ENCODE measurements at regions not wholly inside any gene's neighbourhood (a gene's known extent, or its start where the extent isn't known, plus 50 kb on each side); places are given as distances from the start of the nearest gene placed in this dataset.

GRCh38 chr2:153156743-153157142, 321.8 kb downstream of the RPRM start:
- Mint-ChIP-seq H3K4me1 (no peaks in the 10 kb centered on the region), H3K4me3 (no peak overlapping the region), H3K27ac (no peak overlapping the region), H3K27me3 (peaks cover 0 to 5% of the 10 kb centered on the region in 2 donors), H3K9me3 (peaks cover 0 to 17% (median 0%) of the 10 kb centered on the region in 8 donors), H3K36me3 (no peaks in the 10 kb centered on the region)
- H3K9me3 ChIP-seq (ENCODE audit: control insufficient read depth in 1 of 2, low read length in 2 of 2) = no peaks in the 10 kb centered on the region
- H3K4me3 ChIP-seq (ENCODE audit: low read length in 2 of 2) = no peak overlapping the region
- H3K4me1 ChIP-seq (ENCODE audit: insufficient read depth, low read length) = no peaks in the 10 kb centered on the region
- H3K27ac ChIP-seq (ENCODE audit: low read depth, low read length) = no peak overlapping the region
- intact Hi-C loops (cut with micrococcal nuclease) = no loop called here
- POLR2A ChIA-PET (ENCODE audit: partially characterized antibody) = no interaction called here
- CTCF ChIA-PET (ENCODE audit: partially characterized antibody) = no interaction called here
- no peak for DNase-seq
- H3K36me3 ChIP-seq (ENCODE audit: insufficient read depth, low read length) = no peaks in the 10 kb centered on the region
- no peaks in the 10 kb centered on the region for H3K27me3 ChIP-seq (ENCODE audit: insufficient read depth, low read length)

- intact Hi-C loops (cut with micrococcal nuclease) = no loop called here
- Mint-ChIP-seq H3K27ac (no peak overlapping the region), H3K36me3 (no peaks in the 10 kb centered on the region), H3K27me3 (peaks cover 0 to 9% of the 10 kb centered on the region in 2 donors), H3K4me3 (no peak overlapping the region), H3K9me3 (peaks cover 0 to 17% (median 0%) of the 10 kb centered on the region in 8 donors), H3K4me1 (no peaks in the 10 kb centered on the region)
- no peaks in the 10 kb centered on the region for H3K27me3 ChIP-seq (ENCODE audit: insufficient read depth, low read length)
- H3K9me3 ChIP-seq (ENCODE audit: control insufficient read depth in 1 of 2, low read length in 2 of 2) = no peaks in the 10 kb centered on the region
- H3K36me3 ChIP-seq (ENCODE audit: insufficient read depth, low read length) = no peaks in the 10 kb centered on the region
- no peak overlapping the region for H3K27ac ChIP-seq (ENCODE audit: low read depth, low read length)
- no peak overlapping the region for H3K4me3 ChIP-seq (ENCODE audit: low read length in 2 of 2)
- POLR2A ChIA-PET (ENCODE audit: partially characterized antibody) = no interaction called here
- CTCF ChIA-PET (ENCODE audit: partially characterized antibody) = no interaction called here
- no peak for DNase-seq
- H3K4me1 ChIP-seq (ENCODE audit: insufficient read depth, low read length) = no peaks in the 10 kb centered on the region
Measured at GRCh38 chr2:153152036-153152435, 326.5 kb downstream of the RPRM start.

GRCh38 chr2:153145470-153145978, 333.0 kb downstream of the RPRM start:
- Histone ChIP-seq H3K4me1 (ENCODE audit: insufficient read depth, low read length) (no peaks in the 10 kb centered on the region), H3K27me3 (ENCODE audit: insufficient read depth, low read length) (no peaks in the 10 kb centered on the region), H3K9me3 (ENCODE audit: control insufficient read depth in 1 of 2, low read length in 2 of 2) (no peaks in the 10 kb centered on the region), H3K36me3 (ENCODE audit: insufficient read depth, low read length) (no peaks in the 10 kb centered on the region), H3K27ac (ENCODE audit: low read depth, low read length) (no peak overlapping the region), H3K4me3 (ENCODE audit: low read length in 2 of 2) (no peak overlapping the region)
- peaks cover 0 to 5% of the 10 kb centered on the region in 2 donors for H3K27me3 Mint-ChIP-seq
- no peaks in the 10 kb centered on the region for H3K36me3 Mint-ChIP-seq
- no peak overlapping the region for H3K27ac Mint-ChIP-seq
- CTCF ChIA-PET (ENCODE audit: partially characterized antibody) = no interaction called here
- no peak overlapping the region for H3K4me3 Mint-ChIP-seq
- POLR2A ChIA-PET (ENCODE audit: partially characterized antibody) = no interaction called here
- H3K4me1 Mint-ChIP-seq = no peaks in the 10 kb centered on the region
- intact Hi-C loops (cut with micrococcal nuclease) = no loop called here
- peaks cover 0 to 2% (median 0%) of the 10 kb centered on the region in 8 donors for H3K9me3 Mint-ChIP-seq
- DNase-seq = no peak

- Mint-ChIP-seq H3K27ac (no peak overlapping the region), H3K4me1 (no peaks in the 10 kb centered on the region), H3K36me3 (no peaks in the 10 kb centered on the region), H3K27me3 (peaks cover 4 to 5% of the 10 kb centered on the region in 2 donors), H3K4me3 (no peak overlapping the region), H3K9me3 (peaks cover 0 to 5% (median 0%) of the 10 kb centered on the region in 8 donors)
- ChIA-PET CTCF (ENCODE audit: partially characterized antibody) (no interaction called here), POLR2A (ENCODE audit: partially characterized antibody) (no interaction called here)
- Histone ChIP-seq H3K36me3 (ENCODE audit: insufficient read depth, low read length) (no peaks in the 10 kb centered on the region), H3K4me1 (ENCODE audit: insufficient read depth, low read length) (no peaks in the 10 kb centered on the region), H3K27me3 (ENCODE audit: insufficient read depth, low read length) (no peaks in the 10 kb centered on the region), H3K27ac (ENCODE audit: low read depth, low read length) (no peak overlapping the region), H3K9me3 (ENCODE audit: control insufficient read depth in 1 of 2, low read length in 2 of 2) (no peaks in the 10 kb centered on the region), H3K4me3 (ENCODE audit: low read length in 2 of 2) (no peak overlapping the region)
- no peak for DNase-seq
- intact Hi-C loops (cut with micrococcal nuclease) = no loop called here
Measured at GRCh38 chr2:153143540-153143939, 335.0 kb downstream of the RPRM start.

GRCh38 chr2:153140498-153140897, 338.1 kb downstream of the RPRM start:
- ChIA-PET POLR2A (ENCODE audit: partially characterized antibody) (no interaction called here), CTCF (ENCODE audit: partially characterized antibody) (no interaction called here)
- H3K9me3 Mint-ChIP-seq = peaks cover 0 to 5% (median 0%) of the 10 kb centered on the region in 8 donors
- no peak overlapping the region for H3K27ac ChIP-seq (ENCODE audit: low read depth, low read length)
- H3K27me3 ChIP-seq (ENCODE audit: insufficient read depth, low read length) = no peaks in the 10 kb centered on the region
- no peak overlapping the region for H3K4me3 ChIP-seq (ENCODE audit: low read length in 2 of 2)
- peaks cover 0 to 4% of the 10 kb centered on the region in 2 donors for H3K27me3 Mint-ChIP-seq
- H3K4me1 Mint-ChIP-seq = no peaks in the 10 kb centered on the region
- intact Hi-C loops (cut with micrococcal nuclease) = no loop called here
- no peaks in the 10 kb centered on the region for H3K4me1 ChIP-seq (ENCODE audit: insufficient read depth, low read length)
- DNase-seq = no peak
- no peaks in the 10 kb centered on the region for H3K36me3 ChIP-seq (ENCODE audit: insufficient read depth, low read length)
- no peak overlapping the region for H3K4me3 Mint-ChIP-seq
- H3K27ac Mint-ChIP-seq = no peak overlapping the region
- no peaks in the 10 kb centered on the region for H3K36me3 Mint-ChIP-seq
- no peaks in the 10 kb centered on the region for H3K9me3 ChIP-seq (ENCODE audit: control insufficient read depth in 1 of 2, low read length in 2 of 2)

- no peak for DNase-seq
- no peak overlapping the region for H3K27ac ChIP-seq (ENCODE audit: low read depth, low read length)
- H3K4me1 Mint-ChIP-seq = no peaks in the 10 kb centered on the region
- CTCF ChIA-PET (ENCODE audit: partially characterized antibody) = interaction anchor here (1.2 kb wide), 1 partner anchor 8 kb away, joined by 4 read pairs; no protein-coding TSS in a partner anchor
- POLR2A ChIA-PET (ENCODE audit: partially characterized antibody) = no interaction called here
- intact Hi-C loops (cut with micrococcal nuclease) = no loop called here
- peaks cover 0 to 4% of the 10 kb centered on the region in 2 donors for H3K27me3 Mint-ChIP-seq
- no peaks in the 10 kb centered on the region for H3K36me3 ChIP-seq (ENCODE audit: insufficient read depth, low read length)
- no peaks in the 10 kb centered on the region for H3K27me3 ChIP-seq (ENCODE audit: insufficient read depth, low read length)
- H3K4me3 Mint-ChIP-seq = no peak overlapping the region
- H3K4me3 ChIP-seq (ENCODE audit: low read length in 2 of 2) = no peak overlapping the region
- no peaks in the 10 kb centered on the region for H3K4me1 ChIP-seq (ENCODE audit: insufficient read depth, low read length)
- no peaks in the 10 kb centered on the region for H3K9me3 ChIP-seq (ENCODE audit: control insufficient read depth in 1 of 2, low read length in 2 of 2)
- peaks cover 0 to 6% (median 0%) of the 10 kb centered on the region in 8 donors for H3K9me3 Mint-ChIP-seq
- no peak overlapping the region for H3K27ac Mint-ChIP-seq
- no peaks in the 10 kb centered on the region for H3K36me3 Mint-ChIP-seq
Measured at GRCh38 chr2:153138651-153139375, 339.7 kb downstream of the RPRM start.

- POLR2A ChIA-PET (ENCODE audit: partially characterized antibody) = no interaction called here
- no peak overlapping the region for H3K4me3 ChIP-seq (ENCODE audit: low read length in 2 of 2)
- no peaks in the 10 kb centered on the region for H3K9me3 ChIP-seq (ENCODE audit: control insufficient read depth in 1 of 2, low read length in 2 of 2)
- H3K27ac Mint-ChIP-seq = no peak overlapping the region
- CTCF ChIA-PET (ENCODE audit: partially characterized antibody) = no interaction called here
- H3K4me1 ChIP-seq (ENCODE audit: insufficient read depth, low read length) = no peaks in the 10 kb centered on the region
- no peak overlapping the region for H3K27ac ChIP-seq (ENCODE audit: low read depth, low read length)
- no peaks in the 10 kb centered on the region for H3K36me3 ChIP-seq (ENCODE audit: insufficient read depth, low read length)
- H3K27me3 Mint-ChIP-seq = peaks cover 0 to 4% of the 10 kb centered on the region in 2 donors
- H3K4me1 Mint-ChIP-seq = no peaks in the 10 kb centered on the region
- no peaks in the 10 kb centered on the region for H3K27me3 ChIP-seq (ENCODE audit: insufficient read depth, low read length)
- H3K9me3 Mint-ChIP-seq = peaks cover 0 to 4% (median 0%) of the 10 kb centered on the region in 8 donors
- no peak overlapping the region for H3K4me3 Mint-ChIP-seq
- DNase-seq = no peak
- H3K36me3 Mint-ChIP-seq = no peaks in the 10 kb centered on the region
- intact Hi-C loops (cut with micrococcal nuclease) = no loop called here
Measured at GRCh38 chr2:153136216-153136615, 342.3 kb downstream of the RPRM start.

Measured in CD4-positive, alpha-beta memory T cell (primary cell).